Neuronal stem cell (in vitro differentiated cells): ENCODE measurements at regions not wholly inside any gene's neighbourhood (a gene's known extent, or its start where the extent isn't known, plus 50 kb on each side); places are given as distances from the start of the nearest gene placed in this dataset.

ENCODE experiments used
- DNase-seq: peaks from one replicate; pipeline ENCODE4 v3.0.0-alpha.2; 2013; ENCODE audit warnings: low spot score
- H2AFZ ChIP-seq: one replicate; pipeline ENCODE4 v1.6.1; 2013; ENCODE audit warnings: mild to moderate bottlenecking, low read length, inconsistent platforms
- H2AK5ac ChIP-seq: 2 replicates; pipeline ENCODE4 v1.6.1; 2013; ENCODE audit warnings: low read depth, mild to moderate bottlenecking, inconsistent platforms, low read length, moderate library complexity, mixed read lengths
- H2BK120ac ChIP-seq: 2 replicates; pipeline ENCODE4 v1.6.1; 2013; ENCODE audit warnings: low read depth, mild to moderate bottlenecking, inconsistent platforms, low read length, moderate library complexity, mixed read lengths
- H2BK12ac ChIP-seq: one replicate; pipeline ENCODE4 v1.6.1; 2013; ENCODE audit warnings: low read length, inconsistent platforms
- H2BK15ac ChIP-seq: 2 replicates; pipeline ENCODE4 v1.6.1; 2013; ENCODE audit warnings: mild to moderate bottlenecking, low read length, inconsistent platforms, mixed read lengths
- H2BK5ac ChIP-seq: one replicate; pipeline ENCODE4 v1.6.1; 2013; ENCODE audit warnings: inconsistent platforms, mild to moderate bottlenecking, low read length, moderate library complexity
- H3K14ac ChIP-seq: one replicate; pipeline ENCODE4 v1.6.1; 2013; ENCODE audit warnings: low read length, inconsistent platforms
- H3K18ac ChIP-seq: 2 replicates; pipeline ENCODE4 v1.6.1; 2013; ENCODE audit warnings: low read length, inconsistent platforms
- H3K23ac ChIP-seq: 2 replicates; pipeline ENCODE4 v1.6.1; 2013; ENCODE audit warnings: low read depth, mild to moderate bottlenecking, mixed read lengths, low read length, inconsistent platforms; ENCODE audit not compliant: poor library complexity
- H3K27ac ChIP-seq: replicated peaks from 3 replicates; pipeline ENCODE4 v1.5.1; 2013; ENCODE audit warnings: low read length, inconsistent platforms
- H3K27me3 ChIP-seq, 3 experiments: 2 replicates each; pipeline ENCODE4 v1.6.1; 2013; ENCODE audit warnings: low read length in 3 of 3, mild to moderate bottlenecking in 2 of 3, inconsistent platforms in 1 of 3, low read depth in 1 of 3, mixed read lengths in 1 of 3, moderate library complexity in 1 of 3; ENCODE audit not compliant: control insufficient read depth in 3 of 3, insufficient read depth in 3 of 3
- H3K36me3 ChIP-seq, 2 donors: replicated peaks in 1 of 2; 2 replicates each; pipeline ENCODE4 v1.6.1; 2013; ENCODE audit warnings: low read length in 2 of 2; ENCODE audit not compliant: control insufficient read depth in 2 of 2, insufficient read depth in 2 of 2
- H3K4ac ChIP-seq: 2 replicates; pipeline ENCODE4 v1.6.1; 2013; ENCODE audit warnings: inconsistent platforms, mild to moderate bottlenecking, low read length, moderate library complexity
- H3K4me1 ChIP-seq, 2 donors: 1 replicate in 1 of 2; 2 replicates in 1 of 2; pipeline ENCODE4 v1.6.1; 2013; ENCODE audit warnings: low read length in 2 of 2, low read depth in 1 of 2; ENCODE audit not compliant: control insufficient read depth in 2 of 2, insufficient read depth in 1 of 2
- H3K4me2 ChIP-seq: one replicate; pipeline ENCODE4 v1.6.1; 2013; ENCODE audit warnings: mild to moderate bottlenecking, low read length, inconsistent platforms; ENCODE audit not compliant: insufficient read depth, poor library complexity, severe bottlenecking
- H3K4me3 ChIP-seq, 2 donors: 2 replicates each; pipeline ENCODE4 v1.5.1; 2013; ENCODE audit warnings: low read length in 2 of 2, mild to moderate bottlenecking in 2 of 2, inconsistent platforms in 1 of 2, moderate library complexity in 1 of 2
- H3K79me1 ChIP-seq: one replicate; pipeline ENCODE4 v1.6.1; 2013; ENCODE audit warnings: low read depth, mild to moderate bottlenecking, inconsistent platforms, low read length, moderate library complexity
- H3K9ac ChIP-seq: one replicate; pipeline ENCODE4 v1.6.1; 2013; ENCODE audit warnings: mild to moderate bottlenecking, low read depth, low read length, inconsistent platforms; ENCODE audit not compliant: poor library complexity
- H3K9me3 ChIP-seq, 2 donors: replicated peaks in 1 of 2; 2 replicates each; pipeline versions ENCODE3 to v1.6.1; 2013; ENCODE audit warnings: low read length in 2 of 2, mild to moderate bottlenecking in 2 of 2, inconsistent platforms in 1 of 2, low read depth in 1 of 2, mixed read lengths in 1 of 2, moderate library complexity in 1 of 2; ENCODE audit not compliant: control insufficient read depth in 2 of 2, insufficient read depth in 1 of 2
- H4K8ac ChIP-seq: one replicate; pipeline ENCODE4 v1.6.1; 2013; ENCODE audit warnings: low read depth, mild to moderate bottlenecking, inconsistent platforms, low read length, moderate library complexity
- H4K91ac ChIP-seq: one replicate; pipeline ENCODE4 v1.6.1; 2013; ENCODE audit warnings: low read length, low read depth, mild to moderate bottlenecking, inconsistent platforms; ENCODE audit not compliant: poor library complexity

GRCh38 chr1:175797576-175797975 is 54.2 kb upstream of the TNR start:
- Histone ChIP-seq H2AK5ac (no peak overlapping the region), H2BK120ac (no peak overlapping the region), H3K23ac (no peak overlapping the region), H3K4me1 (no peaks in the 10 kb centered on the region), H3K27me3 (no peaks in the 10 kb centered on the region), H3K18ac (no peak overlapping the region), H2AFZ (no peak overlapping the region), H3K36me3 (no peaks in the 10 kb centered on the region), H3K9me3 (no peaks in the 10 kb centered on the region), H3K14ac (no peak overlapping the region), H3K79me1 (no peaks in the 10 kb centered on the region), H2BK12ac (no peak overlapping the region), H2BK5ac (no peak overlapping the region), H4K91ac (no peak overlapping the region), H3K9ac (no peak overlapping the region), H3K4me2 (no peak overlapping the region), H4K8ac (no peak overlapping the region), H3K4ac (no peak overlapping the region), H2BK15ac (no peak overlapping the region), H3K4me3 (no peak overlapping the region), H3K27ac (no peak overlapping the region)
- DNase-seq = no peak

GRCh38 chr1:175794586-175794985 is 51.2 kb upstream of the TNR start:
- no peaks in the 10 kb centered on the region for H3K27me3 ChIP-seq
- no peak overlapping the region for H3K9ac ChIP-seq
- H3K4me3 ChIP-seq = no peak overlapping the region
- no peak overlapping the region for H3K27ac ChIP-seq
- no peak overlapping the region for H2BK120ac ChIP-seq
- no peak overlapping the region for H3K4me2 ChIP-seq
- no peak overlapping the region for H3K4ac ChIP-seq
- no peaks in the 10 kb centered on the region for H3K9me3 ChIP-seq
- no peak overlapping the region for H2BK5ac ChIP-seq
- no peak overlapping the region for H2AK5ac ChIP-seq
- no peak for DNase-seq
- H3K36me3 ChIP-seq = no peaks in the 10 kb centered on the region
- no peak overlapping the region for H2BK15ac ChIP-seq
- H4K8ac ChIP-seq = no peak overlapping the region
- no peaks in the 10 kb centered on the region for H3K79me1 ChIP-seq
- no peaks in the 10 kb centered on the region for H3K4me1 ChIP-seq
- H2BK12ac ChIP-seq = no peak overlapping the region
- peak overlapping the region; percentile 35 for H2AFZ ChIP-seq
- no peak overlapping the region for H4K91ac ChIP-seq
- H3K23ac ChIP-seq = no peak overlapping the region
- no peak overlapping the region for H3K18ac ChIP-seq
- no peak overlapping the region for H3K14ac ChIP-seq

DNA sequence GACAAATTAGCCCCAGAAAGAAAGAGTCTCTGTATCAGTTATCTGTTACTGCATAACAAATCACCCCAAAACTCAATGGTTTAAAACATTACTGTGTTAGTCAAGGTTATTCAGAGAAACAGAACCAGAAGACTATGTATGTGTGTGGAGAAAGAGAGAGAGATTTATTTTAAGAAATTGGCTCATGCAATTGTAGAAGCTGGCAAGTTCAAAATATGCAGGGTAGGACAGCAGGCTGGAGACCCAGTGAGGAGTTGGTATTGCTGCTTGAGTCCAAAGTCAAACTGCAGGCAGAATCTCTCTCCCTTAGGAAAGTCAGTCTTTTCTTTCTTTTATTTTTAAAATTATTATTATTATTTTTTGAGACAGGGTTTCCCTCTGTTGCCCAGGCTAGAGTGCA is 50.2 kb upstream of the TNR start:
- no peak overlapping the region for H2AK5ac ChIP-seq
- no peak overlapping the region for H2BK15ac ChIP-seq
- H3K4me3 ChIP-seq = no peak overlapping the region
- H3K9ac ChIP-seq = no peak overlapping the region
- no peak overlapping the region for H3K4ac ChIP-seq
- no peaks in the 10 kb centered on the region for H3K27me3 ChIP-seq
- no peak overlapping the region for H2BK12ac ChIP-seq
- DNase-seq = no peak
- no peak overlapping the region for H4K8ac ChIP-seq
- H3K18ac ChIP-seq = no peak overlapping the region
- no peak overlapping the region for H2BK5ac ChIP-seq
- no peak overlapping the region for H2BK120ac ChIP-seq
- no peak overlapping the region for H3K4me2 ChIP-seq
- no peaks in the 10 kb centered on the region for H3K36me3 ChIP-seq
- no peak overlapping the region for H3K23ac ChIP-seq
- no peaks in the 10 kb centered on the region for H3K4me1 ChIP-seq
- no peaks in the 10 kb centered on the region for H3K79me1 ChIP-seq
- H3K9me3 ChIP-seq = no peaks in the 10 kb centered on the region
- no peak overlapping the region for H4K91ac ChIP-seq
- no peak overlapping the region for H3K27ac ChIP-seq
- no peak overlapping the region for H3K14ac ChIP-seq
- H2AFZ ChIP-seq = no peak overlapping the region
